H1 (cell line): ENCODE measurements at regions not wholly inside any gene's neighbourhood (a gene's known extent, or its start where the extent isn't known, plus 50 kb on each side); places are given as distances from the start of the nearest gene placed in this dataset.

ENCODE experiments used
- CTCF ChIA-PET: fragments of 300-600 bp; sonication (Branson Sonifier 250); formaldehyde crosslinking; loops from one replicate; lab custom pipeline; 2021; ENCODE audit not compliant: partially characterized antibody; lab: Charles Lee
- POLR2A ChIA-PET: fragments of 300-600 bp; sonication (Branson Sonifier 250); formaldehyde crosslinking; loops from one replicate; lab custom pipeline; 2021; ENCODE audit warnings: inconsistent platforms; ENCODE audit not compliant: partially characterized antibody; lab: Charles Lee
- DNase-seq, 2 experiments: peaks; one replicate each; pipeline versions ENCODE4 v3.0.0 to v3.0.0-alpha.2; 2010 to 2022; ENCODE audit warnings: low spot score in 2 of 2, low read depth in 1 of 2, mixed read lengths in 1 of 2
- FAIRE-seq: peaks from 2 replicates; lab custom pipeline; 2011; peaks lifted over from hg19 to GRCh38; lab: Jason Lieb, UNC
- H2AFZ ChIP-seq: 2 replicates; pipeline ENCODE4 v1.8.1; 2012; ENCODE audit warnings: low read length, inconsistent platforms
- H2AK5ac ChIP-seq: 2 replicates; pipeline ENCODE4 v1.6.1; 2013; ENCODE audit warnings: low read depth, low read length
- H2BK120ac ChIP-seq: replicated peaks from 2 replicates; pipeline ENCODE3; 2013; ENCODE audit warnings: low read depth, low read length, inconsistent platforms
- H2BK12ac ChIP-seq: 2 replicates; pipeline ENCODE4 v1.6.1; 2013; ENCODE audit warnings: low read depth, low read length
- H2BK15ac ChIP-seq: 2 replicates; pipeline ENCODE4 v1.6.1; 2013; ENCODE audit warnings: low read length
- H2BK20ac ChIP-seq: 2 replicates; pipeline ENCODE4 v1.6.1; 2013; ENCODE audit warnings: low read length
- H2BK5ac ChIP-seq: 2 replicates; pipeline ENCODE4 v1.6.1; 2013; ENCODE audit warnings: low read depth, low read length
- H3K14ac ChIP-seq: 2 replicates; pipeline ENCODE4 v1.6.1; 2013; ENCODE audit warnings: inconsistent platforms; ENCODE audit not compliant: insufficient read length
- H3K18ac ChIP-seq: 2 replicates; pipeline ENCODE4 v1.6.1; 2013; ENCODE audit warnings: low read length; ENCODE audit errors: extremely low read depth
- H3K23ac ChIP-seq: 2 replicates; pipeline ENCODE4 v1.6.1; 2013; ENCODE audit warnings: inconsistent platforms; ENCODE audit not compliant: insufficient read length
- H3K23me2 ChIP-seq: 2 replicates; pipeline ENCODE4 v1.6.1; 2013; ENCODE audit warnings: low read depth, low read length
- H3K27ac ChIP-seq: 2 replicates; pipeline ENCODE4 v1.6.1; 2011; ENCODE audit warnings: low read depth, low read length, inconsistent platforms
- H3K27me3 ChIP-seq, 4 experiments: replicated peaks in 1 of 4; 1 replicate in 1 of 4; 2 replicates in 3 of 4; pipeline versions ENCODE4 v1.6.1 to v1.8.1; 2011 to 2013; ENCODE audit warnings: low read length in 3 of 4, mild to moderate bottlenecking in 3 of 4, inconsistent platforms in 2 of 4, mixed read lengths in 2 of 4, moderate library complexity in 1 of 4; ENCODE audit not compliant: control insufficient read depth in 3 of 4, insufficient read depth in 3 of 4; ENCODE audit errors: extremely low read depth in 1 of 4
- H3K36me3 ChIP-seq, 4 experiments: 2 replicates each; pipeline versions ENCODE4 v1.6.1 to v1.8.1; 2011 to 2013; ENCODE audit warnings: mild to moderate bottlenecking in 4 of 4, low read length in 3 of 4, moderate library complexity in 2 of 4, control low read depth in 1 of 4, inconsistent platforms in 1 of 4; ENCODE audit not compliant: insufficient read depth in 4 of 4, control insufficient read depth in 2 of 4
- H3K4ac ChIP-seq: replicated peaks from 2 replicates; pipeline ENCODE3; 2013; ENCODE audit warnings: low read length, low read depth, mixed read lengths, inconsistent platforms; ENCODE audit not compliant: insufficient read length
- H3K4me1 ChIP-seq, 4 experiments: replicated peaks in 1 of 4; 1 replicate in 1 of 4; 2 replicates in 3 of 4; pipeline versions ENCODE4 v1.6.1 to v1.8.1; 2011 to 2013; ENCODE audit warnings: low read length in 3 of 4, inconsistent platforms in 2 of 4, mixed read lengths in 1 of 4; ENCODE audit not compliant: insufficient read depth in 4 of 4, control insufficient read depth in 3 of 4
- H3K4me2 ChIP-seq, 2 experiments: 2 replicates each; pipeline versions ENCODE4 v1.6.1 to v1.8.1; 2011 to 2013; ENCODE audit warnings: low read depth in 2 of 2, low read length in 2 of 2, control low read depth in 1 of 2, inconsistent platforms in 1 of 2, mild to moderate bottlenecking in 1 of 2; ENCODE audit not compliant: insufficient read depth in 1 of 2
- H3K4me3 ChIP-seq, 4 experiments: fragments of 200-600, 300-600 bp in 1 of 4; sonication (generic), shearing (Covaris generic), sonication (Bioruptor Twin) in 1 of 4; 2 replicates each; pipeline versions ENCODE4 v1.5.1 to v1.8.1; 2011 to 2016; ENCODE audit warnings: low read length in 4 of 4, low read depth in 3 of 4, control low read depth in 2 of 4, inconsistent platforms in 2 of 4, mild to moderate bottlenecking in 2 of 4, mixed read lengths in 1 of 4, moderate library complexity in 1 of 4; ENCODE audit not compliant: insufficient read depth in 2 of 4; ENCODE audit errors: extremely low read depth in 1 of 4
- H3K56ac ChIP-seq: replicated peaks from 2 replicates; pipeline ENCODE3; 2013; ENCODE audit warnings: low read depth, mild to moderate bottlenecking, mixed read lengths, low read length, inconsistent platforms; ENCODE audit not compliant: insufficient read length
- H3K79me1 ChIP-seq: 2 replicates; pipeline ENCODE4 v1.6.1; 2013; ENCODE audit warnings: low read depth, low read length, control low read depth
- H3K79me2 ChIP-seq, 2 experiments: 2 replicates each; pipeline versions ENCODE4 v1.6.1 to v1.8.1; 2012 to 2013; ENCODE audit warnings: low read length in 2 of 2, mild to moderate bottlenecking in 2 of 2, inconsistent platforms in 1 of 2; ENCODE audit not compliant: insufficient read depth in 2 of 2, control insufficient read depth in 1 of 2
- H3K9ac ChIP-seq, 4 experiments: replicated peaks in 1 of 4; 1 replicate in 1 of 4; 2 replicates in 3 of 4; pipeline versions ENCODE4 v1.6.1 to v1.8.1; 2011 to 2013; ENCODE audit warnings: low read depth in 3 of 4, low read length in 3 of 4, control low read depth in 2 of 4, mild to moderate bottlenecking in 2 of 4, moderate library complexity in 2 of 4, inconsistent platforms in 1 of 4; ENCODE audit errors: extremely low read depth in 1 of 4
- H3K9me3 ChIP-seq, 2 experiments: 2 replicates each; pipeline versions ENCODE4 v1.6.1 to v1.8.1; 2012 to 2013; ENCODE audit warnings: mild to moderate bottlenecking in 2 of 2, moderate library complexity in 2 of 2, control low read depth in 1 of 2, inconsistent platforms in 1 of 2, low read depth in 1 of 2, low read length in 1 of 2, mixed read lengths in 1 of 2; ENCODE audit not compliant: insufficient read depth in 2 of 2
- H4K20me1 ChIP-seq, 2 experiments: replicated peaks in 1 of 2; 2 replicates each; pipeline versions ENCODE3 to v1.8.1; 2011 to 2013; ENCODE audit warnings: inconsistent platforms in 2 of 2, low read length in 2 of 2, mild to moderate bottlenecking in 1 of 2; ENCODE audit not compliant: insufficient read depth in 2 of 2, control insufficient read depth in 1 of 2
- H4K5ac ChIP-seq: 2 replicates; pipeline ENCODE4 v1.6.1; 2013; ENCODE audit warnings: low read length, low read depth, mixed read lengths, inconsistent platforms; ENCODE audit not compliant: insufficient read length
- H4K8ac ChIP-seq: 2 replicates; pipeline ENCODE4 v1.8.0; 2013; ENCODE audit warnings: mild to moderate bottlenecking, moderate library complexity, low read length, inconsistent platforms; ENCODE audit not compliant: insufficient read depth; ENCODE audit errors: extremely low read depth
- H4K91ac ChIP-seq: replicated peaks from 2 replicates; pipeline ENCODE3; 2013; ENCODE audit warnings: low read length, mixed read lengths, inconsistent platforms; ENCODE audit not compliant: insufficient read length
- BRCA1 ChIP-seq: IDR thresholded peaks from 2 replicates; pipeline ENCODE4 v1.6.1; 2012; ENCODE audit warnings: low read depth, low read length, improper control_type of control experiment
- CHD2 ChIP-seq: IDR thresholded peaks from 2 replicates; pipeline ENCODE4 v1.6.1; 2012; ENCODE audit warnings: low read length, improper control_type of control experiment
- CREB1 ChIP-seq: IDR thresholded peaks from 2 replicates; pipeline ENCODE4 v1.6.1; 2012; ENCODE audit warnings: inconsistent platforms
- EGR1 ChIP-seq: IDR thresholded peaks from 2 replicates; pipeline ENCODE4 v1.6.1; 2011; ENCODE audit warnings: low read depth, low read length, borderline replicate concordance
- GABPA ChIP-seq: IDR thresholded peaks from 2 replicates; pipeline ENCODE4 v1.6.1; 2011; ENCODE audit warnings: mild to moderate bottlenecking, low read length, moderate library complexity, borderline replicate concordance; ENCODE audit not compliant: insufficient read depth
- HDAC2 ChIP-seq, 2 experiments: fragments of 300-600 bp in 1 of 2; sonication (generic) in 1 of 2; IDR thresholded peaks; 2 replicates each; pipeline ENCODE4 v1.6.1; 2011 to 2012; ENCODE audit warnings: low read depth in 2 of 2, low read length in 2 of 2, mild to moderate bottlenecking in 2 of 2, moderate library complexity in 2 of 2, borderline replicate concordance in 1 of 2, inconsistent platforms in 1 of 2
- KDM4A ChIP-seq: IDR thresholded peaks from one replicate; pipeline ENCODE4 v1.7.1; 2012; ENCODE audit warnings: low read depth, mild to moderate bottlenecking, moderate library complexity, low read length, inconsistent platforms; ENCODE audit not compliant: severe bottlenecking
- NANOG ChIP-seq: IDR thresholded peaks from 2 replicates; pipeline ENCODE4 v1.6.1; 2011; ENCODE audit warnings: low read length, low read depth, mild to moderate bottlenecking, inconsistent platforms; ENCODE audit not compliant: insufficient read depth, poor library complexity, severe bottlenecking
- NRF1 ChIP-seq: IDR thresholded peaks from 2 replicates; pipeline ENCODE4 v1.6.1; 2011; ENCODE audit warnings: mild to moderate bottlenecking, low read depth, low read length, improper control_type of control experiment
- POLR2A ChIP-seq, 2 experiments: IDR thresholded peaks; 1 replicate in 1 of 2; 2 replicates in 1 of 2; pipeline ENCODE4 v1.6.1; 2011; ENCODE audit warnings: low read depth in 2 of 2, low read length in 2 of 2, mild to moderate bottlenecking in 2 of 2; ENCODE audit errors: control extremely low read depth in 1 of 2
- RAD21 ChIP-seq, 2 experiments: IDR thresholded peaks in 1 of 2; conservative IDR thresholded peaks in 1 of 2; 2 replicates each; pipeline ENCODE4 v1.6.1; 2011; ENCODE audit warnings: low read depth in 2 of 2, low read length in 2 of 2, improper control_type of control experiment in 1 of 2, inconsistent platforms in 1 of 2, mild to moderate bottlenecking in 1 of 2, moderate library complexity in 1 of 2
- SIX5 ChIP-seq: IDR thresholded peaks from 2 replicates; pipeline ENCODE4 v1.6.1; 2011; ENCODE audit warnings: mild to moderate bottlenecking, low read depth, low read length
- SP2 ChIP-seq: IDR thresholded peaks from 2 replicates; pipeline ENCODE4 v1.6.1; 2012; ENCODE audit warnings: mild to moderate bottlenecking, low read length, inconsistent platforms
- SUZ12 ChIP-seq: fragments of 200-600 bp; sonication (generic); IDR thresholded peaks from 2 replicates; pipeline ENCODE4 v1.6.1; 2012; ENCODE audit warnings: mild to moderate bottlenecking, inconsistent platforms, low read length, moderate library complexity, mixed read lengths
- WGBS, 2 experiments: shearing (Covaris generic) in 1 of 2; methylation state at CpG; one replicate each; pipeline versions ENCODE4 v1.1.6 to v1.1.7; 2013 to 2015; ENCODE audit warnings: low lambda C conversion rate in 2 of 2, mixed read lengths in 2 of 2, inconsistent platforms in 1 of 2, low coverage in 1 of 2, missing lambda C conversion rate in 1 of 2; ENCODE audit not compliant: insufficient replicate concordance in 2 of 2, insufficient coverage in 1 of 2, insufficient read length in 1 of 2; ENCODE audit errors: extremely low coverage in 1 of 2, missing lambda C conversion rate in 1 of 2; 5-methylcytosine and 5-hydroxymethylcytosine counted together

DNA sequence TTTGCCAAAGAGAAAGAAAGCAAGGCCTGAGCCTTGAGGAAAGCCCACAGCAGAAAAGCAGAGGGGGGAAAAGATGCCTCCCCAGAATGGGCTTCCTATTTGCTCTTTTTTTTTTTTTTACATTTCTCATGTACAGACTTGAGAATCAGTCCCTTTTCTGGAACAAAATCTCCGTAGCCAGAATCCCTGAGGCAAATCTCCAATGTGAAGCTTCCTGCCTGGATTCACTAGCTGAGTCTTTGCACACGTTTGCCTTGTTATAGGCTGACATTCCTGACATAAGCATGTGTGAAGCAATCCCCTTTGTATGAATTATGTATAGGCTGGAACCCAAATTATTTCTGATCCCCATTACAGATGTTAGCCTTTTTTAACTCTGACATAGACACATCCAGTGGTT lies 52.2 kb upstream of the ACTL6A start:
- Histone ChIP-seq H3K4ac (no peak overlapping the region), H3K4me3 (no peak overlapping the region), H3K18ac (no peak overlapping the region), H3K23me2 (no peaks in the 10 kb centered on the region), H2BK20ac (no peak overlapping the region), H3K4me2 (no peak overlapping the region), H4K91ac (no peak overlapping the region), H2AK5ac (no peak overlapping the region), H3K23ac (no peak overlapping the region), H2AFZ (no peak overlapping the region), H2BK120ac (no peak overlapping the region), H3K27ac (no peak overlapping the region), H3K56ac (no peak overlapping the region), H3K27me3 (no peaks in the 10 kb centered on the region), H4K8ac (no peak overlapping the region), H3K79me2 (no peaks in the 10 kb centered on the region), H3K9me3 (no peaks in the 10 kb centered on the region), H3K79me1 (no peaks in the 10 kb centered on the region), H4K5ac (no peak overlapping the region), H3K36me3 (no peaks in the 10 kb centered on the region)
- POLR2A ChIA-PET = no interaction called here
- CTCF ChIA-PET = no interaction called here
- FAIRE-seq = no peak
- WGBS, 2 experiments = 70% methylated on average over 2 of the region's 2 CpGs; no CpG with 5 or more reads in 1 of the 2 experiments
- TF ChIP-seq SP2 (no peak), SUZ12 (no peak), EGR1 (no peak), RAD21 (IDR thresholded peaks at IDR 0.05 in 1 of 2, conservative IDR thresholded peaks at IDR 0.05 in 1 of 2; ENCODE audit: low read depth in 2 of 2, low read length in 2 of 2) (no peak), CHD2 (no peak), NANOG (no peak), SIX5 (no peak), HDAC2 (IDR thresholded peaks at IDR 0.05; ENCODE audit: borderline replicate concordance in 1 of 2, low read depth in 2 of 2, low read length in 2 of 2) (no peak), KDM4A (no peak), NRF1 (no peak), BRCA1 (no peak), GABPA (no peak), CREB1 (no peak), POLR2A (IDR thresholded peaks at IDR 0.05; ENCODE audit: control extremely low read depth in 1 of 2, low read depth in 2 of 2, low read length in 2 of 2) (no peak)
- TF ChIP-seq, all 59 proteins: peak for 0
- Histone ChIP-seq H2BK5ac (no peak overlapping the region), H3K14ac (no peak overlapping the region), H3K9ac (no peak overlapping the region), H4K20me1 (no peaks in the 10 kb centered on the region), H3K4me1 (no peaks in the 10 kb centered on the region), H2BK12ac (no peak overlapping the region), H2BK15ac (no peak overlapping the region)
- no peak for DNase-seq
